HEK293T (cell line): ENCODE measurements at regions not wholly inside any gene's neighbourhood (a gene's known extent, or its start where the extent isn't known, plus 50 kb on each side); places are given as distances from the start of the nearest gene placed in this dataset.

Source experiments
- BHLHE40 ChIP-seq: fragments of 450-650 bp; IDR thresholded peaks from 2 replicates; pipeline ENCODE4 v1.6.1; 2016; ENCODE audit warnings: mild to moderate bottlenecking, moderate library complexity, borderline replicate concordance
- LEF1 ChIP-seq: fragments of 450-650 bp; IDR thresholded peaks from 2 replicates; pipeline ENCODE4 v1.6.1; 2017; ENCODE audit warnings: mild to moderate bottlenecking, borderline replicate concordance

- TF ChIP-seq BHLHE40 (no peak), LEF1 (no peak)
Observed at GRCh38 chr4:18636001-18636585, 614.5 kb upstream of the LCORL start.
